Panc1 (cell line): ENCODE measurements at regions not wholly inside any gene's neighbourhood (a gene's known extent, or its start where the extent isn't known, plus 50 kb on each side); places are given as distances from the start of the nearest gene placed in this dataset.

Experiments
- TF ChIP-seq, protein P1 (sequence below): fragments of 450-650 bp; IDR thresholded peaks from 2 replicates; pipeline ENCODE4 v1.5.1; 2017; ENCODE audit warnings: mild to moderate bottlenecking
- TF ChIP-seq, protein P2 (sequence below), 2 experiments: IDR thresholded peaks; 2 replicates each; pipeline ENCODE4 v1.6.1; 2011 to 2012; ENCODE audit warnings: low read depth in 2 of 2, control low read depth in 1 of 2, low read length in 1 of 2, mild to moderate bottlenecking in 1 of 2, moderate library complexity in 1 of 2; ENCODE audit not compliant: insufficient read depth in 1 of 2

DNA sequence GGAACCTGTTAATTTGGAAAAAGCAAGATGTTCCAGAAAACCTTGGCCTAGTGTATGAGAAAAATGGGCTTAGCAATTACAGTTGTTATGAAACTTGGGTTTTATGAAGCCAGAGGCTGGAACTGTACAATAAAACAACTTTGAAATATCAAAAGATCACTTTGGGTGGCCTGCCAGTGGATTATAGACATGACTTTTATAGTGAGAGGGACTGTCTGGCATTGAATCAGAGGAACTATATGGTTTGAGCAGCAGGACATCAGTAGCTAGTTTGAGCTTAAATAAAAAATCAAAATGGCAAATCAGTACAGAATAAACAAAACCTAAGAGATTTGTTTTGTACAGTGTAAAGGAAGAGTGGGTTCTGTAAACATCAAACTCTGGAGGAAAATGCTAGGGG, 115.0 kb upstream of the PTPRG start:
- TF ChIP-seq, protein P1, sequence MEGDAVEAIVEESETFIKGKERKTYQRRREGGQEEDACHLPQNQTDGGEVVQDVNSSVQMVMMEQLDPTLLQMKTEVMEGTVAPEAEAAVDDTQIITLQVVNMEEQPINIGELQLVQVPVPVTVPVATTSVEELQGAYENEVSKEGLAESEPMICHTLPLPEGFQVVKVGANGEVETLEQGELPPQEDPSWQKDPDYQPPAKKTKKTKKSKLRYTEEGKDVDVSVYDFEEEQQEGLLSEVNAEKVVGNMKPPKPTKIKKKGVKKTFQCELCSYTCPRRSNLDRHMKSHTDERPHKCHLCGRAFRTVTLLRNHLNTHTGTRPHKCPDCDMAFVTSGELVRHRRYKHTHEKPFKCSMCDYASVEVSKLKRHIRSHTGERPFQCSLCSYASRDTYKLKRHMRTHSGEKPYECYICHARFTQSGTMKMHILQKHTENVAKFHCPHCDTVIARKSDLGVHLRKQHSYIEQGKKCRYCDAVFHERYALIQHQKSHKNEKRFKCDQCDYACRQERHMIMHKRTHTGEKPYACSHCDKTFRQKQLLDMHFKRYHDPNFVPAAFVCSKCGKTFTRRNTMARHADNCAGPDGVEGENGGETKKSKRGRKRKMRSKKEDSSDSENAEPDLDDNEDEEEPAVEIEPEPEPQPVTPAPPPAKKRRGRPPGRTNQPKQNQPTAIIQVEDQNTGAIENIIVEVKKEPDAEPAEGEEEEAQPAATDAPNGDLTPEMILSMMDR = no peak
- TF ChIP-seq, protein P2, sequence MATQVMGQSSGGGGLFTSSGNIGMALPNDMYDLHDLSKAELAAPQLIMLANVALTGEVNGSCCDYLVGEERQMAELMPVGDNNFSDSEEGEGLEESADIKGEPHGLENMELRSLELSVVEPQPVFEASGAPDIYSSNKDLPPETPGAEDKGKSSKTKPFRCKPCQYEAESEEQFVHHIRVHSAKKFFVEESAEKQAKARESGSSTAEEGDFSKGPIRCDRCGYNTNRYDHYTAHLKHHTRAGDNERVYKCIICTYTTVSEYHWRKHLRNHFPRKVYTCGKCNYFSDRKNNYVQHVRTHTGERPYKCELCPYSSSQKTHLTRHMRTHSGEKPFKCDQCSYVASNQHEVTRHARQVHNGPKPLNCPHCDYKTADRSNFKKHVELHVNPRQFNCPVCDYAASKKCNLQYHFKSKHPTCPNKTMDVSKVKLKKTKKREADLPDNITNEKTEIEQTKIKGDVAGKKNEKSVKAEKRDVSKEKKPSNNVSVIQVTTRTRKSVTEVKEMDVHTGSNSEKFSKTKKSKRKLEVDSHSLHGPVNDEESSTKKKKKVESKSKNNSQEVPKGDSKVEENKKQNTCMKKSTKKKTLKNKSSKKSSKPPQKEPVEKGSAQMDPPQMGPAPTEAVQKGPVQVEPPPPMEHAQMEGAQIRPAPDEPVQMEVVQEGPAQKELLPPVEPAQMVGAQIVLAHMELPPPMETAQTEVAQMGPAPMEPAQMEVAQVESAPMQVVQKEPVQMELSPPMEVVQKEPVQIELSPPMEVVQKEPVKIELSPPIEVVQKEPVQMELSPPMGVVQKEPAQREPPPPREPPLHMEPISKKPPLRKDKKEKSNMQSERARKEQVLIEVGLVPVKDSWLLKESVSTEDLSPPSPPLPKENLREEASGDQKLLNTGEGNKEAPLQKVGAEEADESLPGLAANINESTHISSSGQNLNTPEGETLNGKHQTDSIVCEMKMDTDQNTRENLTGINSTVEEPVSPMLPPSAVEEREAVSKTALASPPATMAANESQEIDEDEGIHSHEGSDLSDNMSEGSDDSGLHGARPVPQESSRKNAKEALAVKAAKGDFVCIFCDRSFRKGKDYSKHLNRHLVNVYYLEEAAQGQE (IDR thresholded peaks at IDR 0.05; ENCODE audit: insufficient read depth in 1 of 2, low read depth in 2 of 2, low read length in 1 of 2) = no peak
